WTC11 (cell line): ENCODE measurements at regions not wholly inside any gene's neighbourhood (a gene's known extent, or its start where the extent isn't known, plus 50 kb on each side); places are given as distances from the start of the nearest gene placed in this dataset.

Experiments used
- CTCF ChIP-seq: fragments of 200-600 bp; IDR thresholded peaks from 2 replicates; pipeline ENCODE4 v1.8.0; 2022; ENCODE audit warnings: antibody characterized with exemption
- MLX ChIP-seq: sonication (generic); formaldehyde crosslinking; IDR thresholded peaks from 2 replicates; pipeline ENCODE4 v1.8.1; 2023; ENCODE audit warnings: mild to moderate bottlenecking, missing genetic modification reagents, moderate library complexity

- TF ChIP-seq MLX (no peak), CTCF (no peak)
These were observed 282.4 kb downstream of the C11orf87 start for GRCh38 chr11:109704432-109704831.
